ENCODE measurements at regions not wholly inside any gene's neighbourhood (a gene's known extent, or its start where the extent isn't known, plus 50 kb on each side); places are given as distances from the start of the nearest gene placed in this dataset.

DNA sequence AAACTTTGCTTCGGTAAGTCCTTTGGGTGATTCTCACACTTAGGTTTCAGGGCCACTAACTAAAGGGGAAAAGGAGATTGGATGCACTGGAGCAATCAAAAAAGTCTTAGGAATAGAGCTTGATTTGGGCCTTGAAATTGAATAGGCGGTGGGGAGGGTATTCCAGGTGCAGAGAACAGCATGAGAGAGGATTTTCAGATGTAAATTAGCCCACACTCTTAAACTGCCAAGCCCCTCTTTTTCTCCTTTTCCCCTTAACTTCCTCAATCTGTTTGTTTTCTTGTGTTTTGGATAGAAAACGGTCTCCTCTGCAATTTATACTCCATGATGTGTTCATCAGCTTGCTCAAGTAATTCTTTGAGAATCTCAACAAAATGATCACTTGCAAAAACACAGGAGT, 62.1 kb upstream of the RIPOR2 start:
- TF ChIP-seq, protein P1, sequence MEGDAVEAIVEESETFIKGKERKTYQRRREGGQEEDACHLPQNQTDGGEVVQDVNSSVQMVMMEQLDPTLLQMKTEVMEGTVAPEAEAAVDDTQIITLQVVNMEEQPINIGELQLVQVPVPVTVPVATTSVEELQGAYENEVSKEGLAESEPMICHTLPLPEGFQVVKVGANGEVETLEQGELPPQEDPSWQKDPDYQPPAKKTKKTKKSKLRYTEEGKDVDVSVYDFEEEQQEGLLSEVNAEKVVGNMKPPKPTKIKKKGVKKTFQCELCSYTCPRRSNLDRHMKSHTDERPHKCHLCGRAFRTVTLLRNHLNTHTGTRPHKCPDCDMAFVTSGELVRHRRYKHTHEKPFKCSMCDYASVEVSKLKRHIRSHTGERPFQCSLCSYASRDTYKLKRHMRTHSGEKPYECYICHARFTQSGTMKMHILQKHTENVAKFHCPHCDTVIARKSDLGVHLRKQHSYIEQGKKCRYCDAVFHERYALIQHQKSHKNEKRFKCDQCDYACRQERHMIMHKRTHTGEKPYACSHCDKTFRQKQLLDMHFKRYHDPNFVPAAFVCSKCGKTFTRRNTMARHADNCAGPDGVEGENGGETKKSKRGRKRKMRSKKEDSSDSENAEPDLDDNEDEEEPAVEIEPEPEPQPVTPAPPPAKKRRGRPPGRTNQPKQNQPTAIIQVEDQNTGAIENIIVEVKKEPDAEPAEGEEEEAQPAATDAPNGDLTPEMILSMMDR (conservative IDR thresholded peaks at IDR 0.05; ENCODE audit: low read length): no peak
- no peak for TF ChIP-seq EZH2phosphoT487 (IDR thresholded peaks at IDR 0.05; ENCODE audit: borderline replicate concordance)

Measured in Loucy (cell line).